ENCODE measurements at regions not wholly inside any gene's neighbourhood (a gene's known extent, or its start where the extent isn't known, plus 50 kb on each side); places are given as distances from the start of the nearest gene placed in this dataset.
A peak's percentile ranks its signal among the peaks of the same experiment; 100 is the strongest.

DNA sequence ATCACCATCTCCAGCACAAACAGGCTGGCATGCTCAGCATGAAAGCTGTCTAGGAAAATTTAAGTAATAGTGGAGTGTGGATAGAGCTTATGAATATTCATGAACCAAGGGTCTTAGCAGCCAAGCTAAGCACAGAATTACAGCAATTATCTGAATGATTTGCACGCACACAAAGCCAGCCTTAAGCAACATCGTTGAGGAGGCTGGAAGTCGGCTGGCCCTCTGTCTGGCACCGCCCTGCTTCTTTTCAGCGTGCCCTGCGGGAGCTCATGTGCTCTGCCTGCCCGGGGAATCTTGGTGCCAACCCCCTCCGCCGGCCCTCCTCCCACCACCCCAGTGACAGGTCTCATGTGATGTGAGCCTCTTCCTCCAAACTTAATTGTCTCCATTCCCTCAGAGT lies 540.1 kb downstream of the CMPK2 start:
- Histone ChIP-seq H4K91ac (replicated peaks; ENCODE audit: insufficient read length, low read length) (no peak overlapping the region), H2BK5ac (ENCODE audit: low read depth, low read length) (no peak overlapping the region), H3K4ac (replicated peaks; ENCODE audit: insufficient read length, low read depth, low read length) (no peak overlapping the region), H4K5ac (ENCODE audit: insufficient read length, low read depth, low read length) (no peak overlapping the region), H2BK120ac (replicated peaks; ENCODE audit: low read depth, low read length) (no peak overlapping the region), H3K23ac (ENCODE audit: insufficient read length) (no peak overlapping the region), H3K27me3 (replicated peaks in 1 of 4; ENCODE audit: control insufficient read depth in 3 of 4, extremely low read depth in 1 of 4, insufficient read depth in 3 of 4, low read length in 3 of 4) (no peaks in the 10 kb centered on the region), H4K20me1 (replicated peaks in 1 of 2; ENCODE audit: control insufficient read depth in 1 of 2, insufficient read depth in 2 of 2, low read length in 2 of 2) (no peaks in the 10 kb centered on the region), H3K23me2 (ENCODE audit: low read depth, low read length) (no peaks in the 10 kb centered on the region), H3K9me3 (ENCODE audit: insufficient read depth in 2 of 2, low read depth in 1 of 2, low read length in 1 of 2) (no peaks in the 10 kb centered on the region), H3K79me1 (ENCODE audit: low read depth, low read length) (no peaks in the 10 kb centered on the region), H3K4me2 (ENCODE audit: insufficient read depth in 1 of 2, low read depth in 2 of 2, low read length in 2 of 2) (no peak overlapping the region), H3K4me1 (replicated peaks in 1 of 4; ENCODE audit: control insufficient read depth in 3 of 4, insufficient read depth in 4 of 4, low read length in 3 of 4) (peaks cover 0 to 4% (median 0%) of the 10 kb centered on the region in 4 experiments; a peak in 1 of 7 replicates), H4K8ac (ENCODE audit: extremely low read depth, insufficient read depth, low read length) (no peak overlapping the region), H3K18ac (ENCODE audit: extremely low read depth, low read length) (no peak overlapping the region), H2BK12ac (ENCODE audit: low read depth, low read length) (no peak overlapping the region), H2AFZ (ENCODE audit: low read length) (no peak overlapping the region), H3K79me2 (ENCODE audit: control insufficient read depth in 1 of 2, insufficient read depth in 2 of 2, low read length in 2 of 2) (no peaks in the 10 kb centered on the region), H3K36me3 (ENCODE audit: control insufficient read depth in 2 of 4, insufficient read depth in 4 of 4, low read length in 3 of 4) (no peaks in the 10 kb centered on the region), H3K56ac (replicated peaks; ENCODE audit: insufficient read length, low read depth, low read length) (no peak overlapping the region), H2AK5ac (ENCODE audit: low read depth, low read length) (no peak overlapping the region), H2BK15ac (ENCODE audit: low read length) (no peak overlapping the region), H3K27ac (ENCODE audit: low read depth, low read length) (no peak overlapping the region), H3K9ac (replicated peaks in 1 of 4; ENCODE audit: extremely low read depth in 1 of 4, low read depth in 3 of 4, low read length in 3 of 4) (no peak overlapping the region), H3K14ac (ENCODE audit: insufficient read length) (no peak overlapping the region), H3K4me3 (ENCODE audit: extremely low read depth in 1 of 4, insufficient read depth in 2 of 4, low read depth in 3 of 4, low read length in 4 of 4) (no peak overlapping the region), H2BK20ac (ENCODE audit: low read length) (no peak overlapping the region)
- 66% methylated on average over 9 of the region's 9 CpGs; no CpG with 5 or more reads in 1 of the 2 experiments for WGBS, 2 experiments (ENCODE audit: extremely low coverage in 1 of 2, insufficient coverage in 1 of 2, insufficient read length in 1 of 2, insufficient replicate concordance in 2 of 2, low coverage in 1 of 2, low lambda C conversion rate in 2 of 2, missing lambda C conversion rate in 1 of 2)
- FAIRE-seq (no peak), DNase-seq (ENCODE audit: low read depth in 1 of 2, low spot score in 2 of 2) (peak in 1 of 2 experiments; percentile 47)
- ChIA-PET POLR2A (ENCODE audit: partially characterized antibody) (interaction anchor here (0.6 kb wide), 1 partner anchor 1201 kb away, joined by 5 read pairs; no protein-coding TSS in a partner anchor), CTCF (ENCODE audit: partially characterized antibody) (interaction anchor here (1.0 kb wide), 1 partner anchor 27 kb away, joined by 3 read pairs; no protein-coding TSS in a partner anchor)
- TF ChIP-seq SP1 (IDR thresholded peaks at IDR 0.05; ENCODE audit: low read depth, low read length) (no peak), JUND (IDR thresholded peaks at IDR 0.05; ENCODE audit: low read length) (no peak), GABPA (IDR thresholded peaks at IDR 0.05; ENCODE audit: borderline replicate concordance, insufficient read depth, low read length) (no peak), BACH1 (IDR thresholded peaks at IDR 0.05; ENCODE audit: low read length) (no peak), HDAC2 (IDR thresholded peaks at IDR 0.05; ENCODE audit: borderline replicate concordance in 1 of 2, low read depth in 2 of 2, low read length in 2 of 2) (no peak), POLR2A (IDR thresholded peaks at IDR 0.05; ENCODE audit: control extremely low read depth in 1 of 2, low read depth in 2 of 2, low read length in 2 of 2) (no peak), CBX8 (IDR thresholded peaks at IDR 0.05; ENCODE audit: borderline replicate concordance, low read depth, low read length) (no peak), CHD2 (IDR thresholded peaks at IDR 0.05; ENCODE audit: low read length) (no peak), BRCA1 (IDR thresholded peaks at IDR 0.05; ENCODE audit: low read depth, low read length) (no peak), YY1 (IDR thresholded peaks at IDR 0.05; ENCODE audit: low read depth, low read length) (no peak), JUN (IDR thresholded peaks at IDR 0.05; ENCODE audit: low read depth, low read length) (no peak), NANOG (IDR thresholded peaks at IDR 0.05; ENCODE audit: insufficient read depth, low read depth, low read length, poor library complexity, severe bottlenecking) (no peak), SRF (IDR thresholded peaks at IDR 0.05; ENCODE audit: low read depth, low read length) (no peak), SAP30 (IDR thresholded peaks at IDR 0.05; ENCODE audit: insufficient read depth, insufficient replicate concordance, low read length) (no peak), SIX5 (IDR thresholded peaks at IDR 0.05; ENCODE audit: low read depth, low read length) (no peak), TCF12 (IDR thresholded peaks at IDR 0.05; ENCODE audit: low read depth, low read length) (no peak)

Data from H1 (cell line).